HT1080 (cell line): ENCODE measurements at regions not wholly inside any gene's neighbourhood (a gene's known extent, or its start where the extent isn't known, plus 50 kb on each side); places are given as distances from the start of the nearest gene placed in this dataset.

ENCODE experiments used
- DNase-seq: peaks from one replicate; pipeline ENCODE4 v3.0.0-alpha.2; 2015; ENCODE audit warnings: low read depth

DNA sequence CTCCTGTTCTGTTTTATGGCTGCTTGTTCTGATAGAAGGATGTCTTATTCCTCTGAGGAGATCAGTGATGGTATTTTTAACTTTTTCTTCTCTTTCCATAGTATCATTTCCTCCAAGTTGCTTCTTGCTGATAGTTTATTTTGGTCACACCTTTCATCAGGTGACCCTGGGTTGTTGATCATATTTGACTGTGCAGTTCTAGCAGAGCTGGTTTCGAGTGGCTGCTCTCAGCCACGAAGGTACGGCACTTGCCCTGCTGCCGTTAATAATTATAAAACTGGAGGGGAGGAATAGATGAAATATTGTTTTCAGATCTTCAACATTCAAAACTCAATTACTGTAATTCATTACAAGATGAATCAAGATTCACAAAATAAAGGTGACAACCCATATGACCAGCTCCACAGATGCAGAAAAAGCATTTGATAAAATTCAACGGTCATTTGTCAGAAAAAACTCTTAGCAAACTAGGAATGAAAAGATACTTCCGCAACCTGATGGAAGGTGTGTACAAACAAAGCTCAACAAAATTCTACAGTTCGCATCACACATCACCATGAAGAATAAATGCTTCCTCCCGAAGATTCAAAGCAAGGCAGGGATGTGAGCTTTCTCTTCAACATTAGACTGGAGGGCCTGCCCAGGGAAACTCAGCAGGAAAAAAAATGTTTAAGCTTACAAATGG is 59.2 kb upstream of the RTL6 start:
- DNase-seq: no peak

DNA sequence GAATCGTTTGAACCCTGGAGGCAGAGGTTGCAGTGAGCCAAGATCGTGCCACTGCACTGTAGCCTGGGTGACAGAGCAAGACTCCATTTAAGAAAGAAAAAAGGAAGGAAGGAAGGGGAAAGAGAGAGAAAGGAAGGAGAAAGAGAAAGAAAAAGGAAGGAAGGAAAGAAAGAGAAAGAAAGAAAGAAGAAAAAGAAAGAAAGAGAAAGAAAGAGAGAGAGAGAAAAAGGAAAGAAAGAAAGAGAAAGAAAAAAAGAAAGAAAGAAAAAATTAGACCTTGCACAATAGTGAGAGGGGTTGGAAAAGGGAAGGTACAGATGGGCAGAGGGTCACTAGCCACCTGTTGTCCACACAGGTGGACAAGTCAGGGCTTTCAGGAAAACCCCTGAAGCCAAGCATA is 57.6 kb upstream of the RTL6 start:
- no peak for DNase-seq

- DNase-seq: no peak
These were observed 57.0 kb upstream of the RTL6 start for GRCh38 chr22:44555046-44555445.

DNA sequence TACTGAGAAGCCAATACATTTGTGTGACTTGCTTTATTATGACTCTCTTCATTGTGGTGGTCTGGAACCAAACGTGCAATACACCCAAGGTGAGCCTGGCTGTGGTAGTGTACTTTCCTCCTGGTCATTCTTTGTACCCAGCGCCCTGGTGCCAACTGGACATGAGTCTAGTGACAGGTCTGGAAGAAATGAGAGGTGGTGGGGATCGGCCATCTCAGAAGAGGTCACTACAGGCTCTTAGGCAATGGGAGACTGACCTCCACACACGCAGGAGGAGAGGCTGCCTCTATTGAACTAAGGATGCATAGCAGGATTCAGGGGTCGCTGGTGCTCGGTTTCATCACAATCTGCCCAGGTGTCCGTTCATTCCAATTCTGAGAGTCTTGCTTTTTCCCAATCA is 56.4 kb upstream of the RTL6 start:
- no peak for DNase-seq

DNA sequence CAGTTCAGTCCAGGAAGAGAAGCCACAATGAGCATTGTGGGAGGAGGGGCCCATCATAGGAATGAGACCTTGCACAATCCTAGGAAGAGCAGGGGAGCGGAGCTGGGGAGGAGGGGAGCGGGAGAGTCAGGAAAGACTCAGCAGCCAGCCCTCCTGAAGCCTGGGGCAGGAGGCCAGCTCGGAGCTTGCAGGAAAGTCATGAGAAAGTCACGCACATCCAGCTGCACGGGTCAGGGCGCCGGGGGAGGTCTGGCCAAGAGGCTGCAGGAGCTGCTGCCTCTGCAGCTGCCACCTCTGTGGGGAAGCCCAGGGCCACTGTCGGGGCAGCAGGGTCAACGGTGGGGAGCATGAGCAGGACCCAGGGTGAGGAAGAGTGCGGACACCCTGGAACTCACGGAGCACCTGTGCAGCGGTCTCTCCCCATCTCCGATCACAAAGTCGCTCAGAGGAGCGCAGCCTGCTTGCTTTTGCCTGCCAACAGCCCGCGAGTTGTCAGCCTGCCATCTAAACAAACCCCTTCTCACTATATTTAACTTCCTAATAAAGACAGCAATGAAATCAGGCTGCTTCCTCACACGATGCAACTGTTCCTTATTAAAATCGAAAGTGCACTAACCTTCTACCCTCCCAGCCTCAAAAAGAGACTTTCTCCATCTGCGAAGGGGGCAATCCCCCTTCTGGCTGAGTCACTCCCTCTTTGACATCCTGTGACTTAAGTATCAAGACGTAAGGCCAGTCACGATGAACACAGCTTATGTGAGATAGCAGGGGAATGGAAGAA is 52.9 kb upstream of the RTL6 start:
- peak; percentile 35 for DNase-seq

- no peak for DNase-seq
These were observed 51.7 kb upstream of the RTL6 start for GRCh38 chr22:44549701-44550100.

GRCh38 chr22:44548981-44549380 is 50.9 kb upstream of the RTL6 start:
- DNase-seq: no peak
